Right lobe of liver (tissue), 6 donors: ENCODE measurements at regions not wholly inside any gene's neighbourhood (a gene's known extent, or its start where the extent isn't known, plus 50 kb on each side); places are given as distances from the start of the nearest gene placed in this dataset.

Experiments used
- ATAC-seq, 4 donors: fragments of 200-7000 bp; cut with Tn5 transposase; one replicate each; pipeline ENCODE4 v1.9.1; 2020; ENCODE audit warnings: mild to moderate bottlenecking in 4 of 4, moderate library complexity in 4 of 4
- DNase-seq, 3 donors: peaks; one replicate each; pipeline ENCODE4 v3.0.0-alpha.2; 2020
- H3K27ac ChIP-seq, 3 donors: fragments of 200-600 bp; one replicate each; pipeline ENCODE4 v1.8.0; 2022
- H3K27me3 ChIP-seq, 2 donors: fragments of 200-600 bp; one replicate each; pipeline ENCODE4 v1.8.0; 2022
- H3K36me3 ChIP-seq, 4 donors: fragments of 200-600 bp; sonication (generic) in 1 of 4; one replicate each; pipeline versions ENCODE4 v1.5.1 to v1.8.0; 2017 to 2022; ENCODE audit warnings: control low read depth in 1 of 4
- H3K4me1 ChIP-seq, 4 donors: fragments of 200-600 bp; sonication (generic) in 1 of 4; one replicate each; pipeline versions ENCODE4 v1.5.1 to v1.8.0; 2017 to 2022; ENCODE audit warnings: control low read depth in 1 of 4
- H3K4me3 ChIP-seq, 3 donors: fragments of 200-600 bp; one replicate each; pipeline ENCODE4 v1.8.0; 2022
- H3K9me3 ChIP-seq, 4 donors: fragments of 200-600 bp; sonication (generic) in 1 of 4; one replicate each; pipeline versions ENCODE4 v1.5.1 to v1.8.0; 2017 to 2022; ENCODE audit warnings: control low read depth in 1 of 4
- POLR2A ChIP-seq: fragments of 450-650 bp; IDR thresholded peaks from one replicate; pipeline ENCODE4 v1.6.1; 2017; ENCODE audit warnings: antibody characterized with exemption, mild to moderate bottlenecking
- WGBS: methylation state at CpG from one replicate; pipeline ENCODE4 v1.1.6; 2018; ENCODE audit warnings: low coverage, low lambda C conversion rate; ENCODE audit not compliant: insufficient coverage; ENCODE audit errors: missing lambda C conversion rate; 5-methylcytosine and 5-hydroxymethylcytosine counted together
- intact Hi-C, 2 donors: fragments of 100-400 bp; cut with DNase I; formaldehyde crosslinking; loops; one replicate each; pipeline versions ENCODE4 v1.11.2 to v1.14.1; 2022
- TF ChIP-seq, protein P1 (sequence below), 4 donors: fragments of 200-600 bp in 3 of 4; fragments of 450-650 bp in 1 of 4; IDR thresholded peaks; one replicate each; pipeline versions ENCODE4 v1.5.1 to v1.8.0; 2016 to 2022; ENCODE audit warnings: antibody characterized with exemption in 4 of 4, mild to moderate bottlenecking in 2 of 4
- donor health status: DM: no; HTN: yes; CAD: no.
- donor health status: DM: no; HTN: no; CAD: no.
- donor health status: DM: no; HTN: no; CAD: no.
- donor health status: DM: no; HTN: yes; CAD: no.
- donor health status: DM: no; HTN: yes; CAD: no.

- Histone ChIP-seq H3K9me3 (no peaks in the 10 kb centered on the region), H3K36me3 (no peaks in the 10 kb centered on the region), H3K27ac (peak overlapping the region in 1 of 3 donors; percentile 81), H3K27me3 (no peaks in the 10 kb centered on the region), H3K4me1 (peaks cover 0 to 57% (median 24%) of the 10 kb centered on the region in 4 donors), H3K4me3 (no peak overlapping the region)
- WGBS: 21% methylated on average over 1 of the region's 1 CpG
- intact Hi-C loops: no loop called here
- DNase-seq (no peak), ATAC-seq (peak in 3 of 4 donors; percentile 11 to 26 (median 22))
- no peak for TF ChIP-seq POLR2A
- TF ChIP-seq, protein P1, sequence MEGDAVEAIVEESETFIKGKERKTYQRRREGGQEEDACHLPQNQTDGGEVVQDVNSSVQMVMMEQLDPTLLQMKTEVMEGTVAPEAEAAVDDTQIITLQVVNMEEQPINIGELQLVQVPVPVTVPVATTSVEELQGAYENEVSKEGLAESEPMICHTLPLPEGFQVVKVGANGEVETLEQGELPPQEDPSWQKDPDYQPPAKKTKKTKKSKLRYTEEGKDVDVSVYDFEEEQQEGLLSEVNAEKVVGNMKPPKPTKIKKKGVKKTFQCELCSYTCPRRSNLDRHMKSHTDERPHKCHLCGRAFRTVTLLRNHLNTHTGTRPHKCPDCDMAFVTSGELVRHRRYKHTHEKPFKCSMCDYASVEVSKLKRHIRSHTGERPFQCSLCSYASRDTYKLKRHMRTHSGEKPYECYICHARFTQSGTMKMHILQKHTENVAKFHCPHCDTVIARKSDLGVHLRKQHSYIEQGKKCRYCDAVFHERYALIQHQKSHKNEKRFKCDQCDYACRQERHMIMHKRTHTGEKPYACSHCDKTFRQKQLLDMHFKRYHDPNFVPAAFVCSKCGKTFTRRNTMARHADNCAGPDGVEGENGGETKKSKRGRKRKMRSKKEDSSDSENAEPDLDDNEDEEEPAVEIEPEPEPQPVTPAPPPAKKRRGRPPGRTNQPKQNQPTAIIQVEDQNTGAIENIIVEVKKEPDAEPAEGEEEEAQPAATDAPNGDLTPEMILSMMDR (IDR thresholded peaks at IDR 0.05): no peak
These were observed 794.5 kb upstream of the IGFBP3 start for GRCh38 chr7:46715579-46715978.

- H3K4me3 ChIP-seq: no peak overlapping the region
- no peaks in the 10 kb centered on the region for H3K9me3 ChIP-seq
- intact Hi-C loops: no loop called here
- no peaks in the 10 kb centered on the region for H3K27me3 ChIP-seq
- no peaks in the 10 kb centered on the region for H3K36me3 ChIP-seq
- TF ChIP-seq, protein P1 (IDR thresholded peaks at IDR 0.05): no peak
- no peak for TF ChIP-seq POLR2A
- H3K4me1 ChIP-seq: peaks cover 0 to 64% (median 26%) of the 10 kb centered on the region in 4 donors
- DNase-seq (no peak), ATAC-seq (peak in 2 of 4 donors; percentile 2 to 28)
- H3K27ac ChIP-seq: peak overlapping the region in 1 of 3 donors; percentile 81
These were observed 793.8 kb upstream of the IGFBP3 start for GRCh38 chr7:46714904-46715303.

DNA sequence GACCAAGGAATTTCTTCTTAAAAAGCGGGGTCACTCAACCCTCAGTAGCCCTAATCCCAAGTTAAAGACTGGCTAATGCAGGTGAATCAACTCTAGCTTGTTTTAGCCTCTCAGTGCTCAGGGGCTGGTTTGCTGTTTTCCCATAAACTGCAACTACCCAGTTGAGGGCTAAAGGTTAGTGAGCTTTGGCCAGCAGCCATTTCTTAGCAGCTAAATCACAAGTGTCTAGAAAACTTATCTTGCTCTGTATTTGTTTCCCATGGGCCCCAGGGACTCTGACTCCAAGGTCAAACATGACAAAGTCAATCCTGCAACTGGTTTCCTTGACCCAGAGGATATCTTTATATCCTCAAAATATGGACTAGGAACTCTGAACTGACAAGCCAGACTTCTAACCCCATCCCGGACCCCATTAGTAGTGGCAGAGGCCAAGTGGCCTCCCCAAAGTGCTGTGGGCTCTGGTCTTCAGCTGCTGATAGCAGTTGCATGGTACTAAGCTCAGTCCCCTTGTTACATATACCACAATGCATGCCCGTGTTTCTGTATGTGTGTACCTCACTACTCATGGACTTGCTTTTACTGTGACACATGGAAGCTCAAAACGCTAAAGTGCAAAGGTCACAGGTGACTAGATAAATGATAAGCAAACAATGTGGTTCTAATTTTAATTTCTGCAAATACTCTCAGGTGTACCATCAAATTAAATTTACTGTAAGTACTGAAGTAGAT, 793.0 kb upstream of the IGFBP3 start:
- TF ChIP-seq POLR2A: no peak
- TF ChIP-seq, protein P1 (IDR thresholded peaks at IDR 0.05): no peak
- Histone ChIP-seq H3K9me3 (no peaks in the 10 kb centered on the region), H3K27me3 (no peaks in the 10 kb centered on the region), H3K4me1 (peaks cover 0 to 65% (median 26%) of the 10 kb centered on the region in 4 donors), H3K4me3 (no peak overlapping the region), H3K27ac (peak overlapping the region; percentile 48 to 81 (median 61)), H3K36me3 (no peaks in the 10 kb centered on the region)
- peak; percentile 61 to 87 (median 69) for DNase-seq
- 11% methylated on average over 4 of the region's 4 CpGs for WGBS
- ATAC-seq: peak; percentile 81 to 94 (median 86)
- intact Hi-C loops: no loop called here

- WGBS: 0% methylated on average over 1 of the region's 1 CpG
These were observed 789.9 kb upstream of the IGFBP3 start for GRCh38 chr7:46710927-46711326.

More at GRCh38 chr7:46710927-46711326, 789.9 kb upstream of the IGFBP3 start:
- Histone ChIP-seq H3K4me1 (peaks cover 0 to 65% (median 27%) of the 10 kb centered on the region in 4 donors), H3K27ac (peak overlapping the region in 2 of 3 donors; percentile 2 to 37), H3K9me3 (no peaks in the 10 kb centered on the region), H3K36me3 (no peaks in the 10 kb centered on the region), H3K4me3 (no peak overlapping the region), H3K27me3 (no peaks in the 10 kb centered on the region)
- no peak for TF ChIP-seq POLR2A
- TF ChIP-seq, protein P1 (IDR thresholded peaks at IDR 0.05): no peak
- intact Hi-C loops: no loop called here
- DNase-seq: no peak
- no peak for ATAC-seq
